Lung (tissue), 11 donors: ENCODE measurements at regions not wholly inside any gene's neighbourhood (a gene's known extent, or its start where the extent isn't known, plus 50 kb on each side); places are given as distances from the start of the nearest gene placed in this dataset.

Experiments used
- ATAC-seq: fragments of 200-7000 bp; cut with Tn5 transposase; one replicate; pipeline ENCODE4 v1.9.1; 2020; ENCODE audit warnings: moderate number of reproducible peaks; ENCODE audit not compliant: insufficient read depth, low FRiP score
- DNase-seq, 3 donors: peaks; one replicate each; pipeline ENCODE4 v3.0.0-alpha.2; 2013 to 2017
- H3K27ac ChIP-seq, 2 donors: one replicate each; pipeline ENCODE4 v1.5.1; 2013; ENCODE audit warnings: mild to moderate bottlenecking in 2 of 2, moderate library complexity in 2 of 2, control low read depth in 1 of 2, inconsistent platforms in 1 of 2, low read depth in 1 of 2, low read length in 1 of 2
- H3K27me3 ChIP-seq, 3 donors: one replicate each; pipeline ENCODE4 v1.5.1; 2013; ENCODE audit warnings: low read length in 2 of 3; ENCODE audit not compliant: control insufficient read depth in 3 of 3, insufficient read depth in 3 of 3
- H3K36me3 ChIP-seq, 4 donors: one replicate each; pipeline ENCODE4 v1.5.1; 2013; ENCODE audit warnings: low read length in 4 of 4, mild to moderate bottlenecking in 1 of 4, moderate library complexity in 1 of 4; ENCODE audit not compliant: control insufficient read depth in 4 of 4, insufficient read depth in 4 of 4
- H3K4me1 ChIP-seq, 5 donors: one replicate each; pipeline ENCODE4 v1.5.1; 2013; ENCODE audit warnings: low read length in 5 of 5, mild to moderate bottlenecking in 2 of 5, moderate library complexity in 1 of 5; ENCODE audit not compliant: control insufficient read depth in 5 of 5, insufficient read depth in 5 of 5
- H3K4me3 ChIP-seq: one replicate; pipeline ENCODE4 v1.5.1; 2013; ENCODE audit warnings: mild to moderate bottlenecking, control low read depth, moderate library complexity
- H3K9ac ChIP-seq, 2 donors: one replicate each; pipeline ENCODE4 v1.5.1; 2013; ENCODE audit warnings: low read length in 2 of 2, control low read depth in 1 of 2; ENCODE audit not compliant: insufficient read depth in 1 of 2
- H3K9me3 ChIP-seq, 4 donors: one replicate each; pipeline ENCODE4 v1.5.1; 2013; ENCODE audit warnings: low read length in 3 of 4, mild to moderate bottlenecking in 1 of 4, moderate library complexity in 1 of 4; ENCODE audit not compliant: control insufficient read depth in 4 of 4, insufficient read depth in 3 of 4
- CTCF ChIP-seq: IDR thresholded peaks from 2 replicates; pipeline ENCODE4 v1.5.1; 2012; ENCODE audit warnings: mild to moderate bottlenecking; ENCODE audit errors: control extremely low read depth, extremely low read depth
- WGBS, 2 donors: extraction: QIAGEN DNeasy Blood & Tissue Kit; methylation state at CpG; one replicate each; pipeline ENCODE4 v1.1.7; 2013; 5-methylcytosine and 5-hydroxymethylcytosine counted together
- donor health status: control.
- donor health status: control.
- donor health status: Bipolar disorder and iron deficiency.
- donor health status: healthy.
- donor health status: DM: yes; HTN: yes; CAD: no.

- ATAC-seq: no peak
- Histone ChIP-seq H3K36me3 (no peaks in the 10 kb centered on the region), H3K27ac (no peak overlapping the region), H3K9ac (no peak overlapping the region), H3K9me3 (peaks cover 0 to 4% (median 0%) of the 10 kb centered on the region in 4 donors), H3K4me1 (no peaks in the 10 kb centered on the region), H3K27me3 (no peaks in the 10 kb centered on the region), H3K4me3 (no peak overlapping the region)
- DNase-seq: no peak
- TF ChIP-seq CTCF: no peak
- 95% methylated on average over 2 of the region's 2 CpGs for WGBS, 2 donors
These were observed 179.6 kb downstream of the RASSF9 start for GRCh38 chr12:85656561-85656960.

- no peak for ATAC-seq
- no peak for TF ChIP-seq CTCF
- WGBS, 2 donors: 83 to 92% methylated on average over 2 of the region's 2 CpGs
These were observed 179.0 kb downstream of the RASSF9 start for GRCh38 chr12:85657251-85657650.

GRCh38 chr12:85657836-85658630 is 178.2 kb downstream of the RASSF9 start:
- WGBS, 2 donors: 91 to 97% methylated on average over 2 of the region's 2 CpGs
- no peak for TF ChIP-seq CTCF
- Histone ChIP-seq H3K27me3 (no peaks in the 10 kb centered on the region), H3K4me1 (no peaks in the 10 kb centered on the region), H3K4me3 (no peak overlapping the region), H3K9ac (no peak overlapping the region), H3K9me3 (peaks cover 0 to 3% (median 0%) of the 10 kb centered on the region in 4 donors), H3K27ac (no peak overlapping the region), H3K36me3 (no peaks in the 10 kb centered on the region)
- no peak for ATAC-seq
- DNase-seq: no peak

More at GRCh38 chr12:85657251-85657650, 179.0 kb downstream of the RASSF9 start:
- H3K36me3 ChIP-seq: no peaks in the 10 kb centered on the region
- no peaks in the 10 kb centered on the region for H3K27me3 ChIP-seq
- H3K9ac ChIP-seq: no peak overlapping the region
- no peak overlapping the region for H3K27ac ChIP-seq
- no peak overlapping the region for H3K4me3 ChIP-seq
- H3K9me3 ChIP-seq: peaks cover 0 to 4% (median 0%) of the 10 kb centered on the region in 4 donors
- no peaks in the 10 kb centered on the region for H3K4me1 ChIP-seq
- no peak for DNase-seq
